Peyer's patch (tissue), 4 donors: ENCODE measurements at regions not wholly inside any gene's neighbourhood (a gene's known extent, or its start where the extent isn't known, plus 50 kb on each side); places are given as distances from the start of the nearest gene placed in this dataset.
"Not testable (repeated sequence)": the region's sequence is repeated elsewhere in the genome, so short reads cannot be mapped to it uniquely, and the experiment has no call there.

ENCODE experiments used
- DNase-seq, 3 donors: peaks; one replicate each; pipeline ENCODE4 v3.0.0-alpha.2; 2017 to 2019
- H3K27ac ChIP-seq, 4 donors: fragments of 200-600 bp; sonication (generic); one replicate each; pipeline ENCODE4 v1.5.1; 2016 to 2019
- H3K27me3 ChIP-seq, 2 donors: fragments of 200-600 bp; sonication (generic); one replicate each; pipeline ENCODE4 v1.5.1; 2019
- H3K36me3 ChIP-seq, 3 donors: fragments of 200-600 bp; sonication (generic); one replicate each; pipeline ENCODE4 v1.5.1; 2016 to 2019
- H3K4me1 ChIP-seq, 4 donors: fragments of 200-600 bp; sonication (generic); one replicate each; pipeline ENCODE4 v1.5.1; 2016 to 2019
- H3K4me3 ChIP-seq, 4 donors: fragments of 200-600 bp; sonication (generic); 1 replicate in 3 of 4; 2 replicates in 1 of 4; pipeline ENCODE4 v1.5.1; 2016 to 2019; ENCODE audit warnings: mild to moderate bottlenecking in 1 of 4
- H3K9me3 ChIP-seq, 4 donors: fragments of 200-600 bp; sonication (generic); one replicate each; pipeline ENCODE4 v1.5.1; 2016 to 2019; ENCODE audit warnings: mild to moderate bottlenecking in 1 of 4
- POLR2A ChIP-seq, 2 donors: fragments of 450-650 bp; IDR thresholded peaks; one replicate each; pipeline ENCODE4 v1.5.1; 2017; ENCODE audit warnings: antibody characterized with exemption in 2 of 2, mild to moderate bottlenecking in 2 of 2, moderate library complexity in 2 of 2
- TF ChIP-seq, protein P1 (sequence below), 6 experiments: fragments of 450-650 bp in 4 of 6; fragments of 200-600 bp in 2 of 6; sonication (generic) in 1 of 6; IDR thresholded peaks; one replicate each; pipeline ENCODE4 v1.5.1; 2017 to 2019; ENCODE audit warnings: antibody characterized with exemption in 6 of 6, mild to moderate bottlenecking in 3 of 6, moderate library complexity in 1 of 6

DNA sequence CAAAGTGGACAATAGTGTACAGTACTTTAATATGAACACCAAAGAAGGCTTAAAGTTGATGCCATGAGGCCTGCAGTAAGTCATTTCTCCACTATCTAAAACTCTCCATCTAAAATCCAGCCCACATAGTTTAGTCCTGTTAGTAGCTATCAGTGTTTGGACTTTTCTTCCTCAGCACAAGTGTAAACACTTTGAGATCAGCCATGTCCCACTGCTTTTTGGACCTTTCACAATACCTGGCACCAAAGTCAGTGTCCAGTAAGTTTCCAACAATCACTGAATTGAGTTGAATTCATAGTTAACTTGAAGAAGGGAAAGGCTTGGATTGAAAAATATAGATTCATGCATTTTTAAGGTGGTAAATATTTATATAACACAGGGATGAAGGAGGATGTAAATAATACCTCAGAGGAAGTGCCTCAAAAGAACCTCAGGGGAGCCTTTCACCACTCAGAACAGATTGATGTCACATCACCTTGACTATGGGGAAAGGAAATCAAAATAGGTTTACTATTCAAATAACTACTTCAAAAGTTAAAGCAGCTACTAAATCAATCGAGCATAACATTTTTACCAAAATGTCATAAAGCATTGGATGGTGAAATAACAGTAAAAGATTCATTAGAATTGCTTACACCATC lies 76.7 kb downstream of the FTHL17 start:
- TF ChIP-seq POLR2A (IDR thresholded peaks at IDR 0.05): no peak
- TF ChIP-seq, protein P1, sequence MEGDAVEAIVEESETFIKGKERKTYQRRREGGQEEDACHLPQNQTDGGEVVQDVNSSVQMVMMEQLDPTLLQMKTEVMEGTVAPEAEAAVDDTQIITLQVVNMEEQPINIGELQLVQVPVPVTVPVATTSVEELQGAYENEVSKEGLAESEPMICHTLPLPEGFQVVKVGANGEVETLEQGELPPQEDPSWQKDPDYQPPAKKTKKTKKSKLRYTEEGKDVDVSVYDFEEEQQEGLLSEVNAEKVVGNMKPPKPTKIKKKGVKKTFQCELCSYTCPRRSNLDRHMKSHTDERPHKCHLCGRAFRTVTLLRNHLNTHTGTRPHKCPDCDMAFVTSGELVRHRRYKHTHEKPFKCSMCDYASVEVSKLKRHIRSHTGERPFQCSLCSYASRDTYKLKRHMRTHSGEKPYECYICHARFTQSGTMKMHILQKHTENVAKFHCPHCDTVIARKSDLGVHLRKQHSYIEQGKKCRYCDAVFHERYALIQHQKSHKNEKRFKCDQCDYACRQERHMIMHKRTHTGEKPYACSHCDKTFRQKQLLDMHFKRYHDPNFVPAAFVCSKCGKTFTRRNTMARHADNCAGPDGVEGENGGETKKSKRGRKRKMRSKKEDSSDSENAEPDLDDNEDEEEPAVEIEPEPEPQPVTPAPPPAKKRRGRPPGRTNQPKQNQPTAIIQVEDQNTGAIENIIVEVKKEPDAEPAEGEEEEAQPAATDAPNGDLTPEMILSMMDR (IDR thresholded peaks at IDR 0.05): no peak
- no peak overlapping the region for H3K27ac ChIP-seq
- no peaks in the 10 kb centered on the region for H3K27me3 ChIP-seq
- H3K36me3 ChIP-seq: no peaks in the 10 kb centered on the region
- H3K4me1 ChIP-seq: no peaks in the 10 kb centered on the region
- H3K9me3 ChIP-seq: no peaks in the 10 kb centered on the region
- H3K4me3 ChIP-seq: no peak overlapping the region
- no peak for DNase-seq

DNA sequence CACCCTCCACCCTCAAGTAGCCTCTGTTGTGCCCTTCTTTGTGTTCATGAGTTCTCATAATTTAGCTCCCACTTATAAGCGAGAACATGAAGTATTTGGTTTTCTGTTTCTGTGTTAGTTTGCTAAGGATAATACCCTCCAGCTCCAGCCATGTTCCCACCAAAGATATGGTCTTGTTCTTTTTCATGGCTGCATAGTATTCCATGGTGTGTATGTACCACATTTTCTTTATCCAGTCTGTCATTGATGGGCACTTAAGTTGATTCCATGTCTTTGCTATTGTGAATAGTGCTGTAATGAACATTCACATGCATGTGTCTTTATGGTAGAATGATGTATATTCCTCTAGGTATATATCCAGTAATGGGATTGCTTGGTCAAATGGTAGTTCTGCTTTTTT lies 77.8 kb downstream of the FTHL17 start:
- not testable (repeated sequence) for DNase-seq, H3K4me3 ChIP-seq, H3K4me1 ChIP-seq, H3K27ac ChIP-seq, H3K27me3 ChIP-seq, H3K9me3 ChIP-seq, H3K36me3 ChIP-seq

DNA sequence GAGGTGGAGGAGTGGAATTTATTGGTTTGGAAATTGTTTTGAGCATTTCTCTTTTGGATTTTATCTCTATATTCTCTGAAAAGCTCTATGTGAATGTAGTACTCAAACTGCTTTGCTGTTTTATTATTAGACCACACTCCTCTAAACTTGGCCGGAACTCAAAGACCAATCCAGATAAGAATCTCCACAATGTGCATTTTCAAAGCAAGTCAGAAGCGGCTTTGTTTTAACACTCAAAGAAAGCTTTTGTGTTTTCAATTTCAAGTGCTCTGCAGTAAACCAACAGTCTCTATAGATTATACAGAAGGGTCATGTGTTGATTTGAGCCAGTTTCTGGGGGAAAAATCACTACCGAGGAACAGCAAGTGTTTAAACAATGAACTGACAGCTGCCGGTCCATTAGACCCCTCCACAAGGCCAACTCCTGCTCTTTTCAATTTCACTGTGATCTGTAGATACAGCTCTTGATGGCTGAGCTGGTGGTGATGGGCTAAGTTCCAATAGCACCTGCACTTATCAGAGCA lies 79.4 kb downstream of the FTHL17 start:
- no peak for DNase-seq

DNA sequence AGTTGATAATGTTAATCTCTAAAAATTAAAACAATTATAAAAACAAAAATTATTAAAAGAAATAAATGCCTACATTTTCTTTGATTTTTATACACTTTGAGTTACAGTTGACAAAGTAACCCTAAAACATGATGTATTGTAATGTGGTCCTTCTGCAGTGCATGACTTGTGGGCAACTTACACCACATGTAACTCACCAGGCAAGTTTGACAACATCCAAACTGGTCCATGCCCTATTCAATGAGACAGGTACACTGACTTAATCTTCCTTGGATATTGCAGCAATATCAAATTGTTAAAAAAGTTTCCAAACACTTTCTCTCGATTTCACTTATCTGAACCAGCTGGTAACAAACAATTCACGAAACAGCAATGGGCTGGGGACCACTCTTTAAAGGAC lies 81.5 kb downstream of the FTHL17 start:
- H3K36me3 ChIP-seq: no peaks in the 10 kb centered on the region
- H3K27ac ChIP-seq: no peak overlapping the region
- no peak for DNase-seq
- TF ChIP-seq, protein P1 (IDR thresholded peaks at IDR 0.05): no peak
- no peak for TF ChIP-seq POLR2A (IDR thresholded peaks at IDR 0.05)
- H3K4me1 ChIP-seq: no peaks in the 10 kb centered on the region
- no peaks in the 10 kb centered on the region for H3K9me3 ChIP-seq
- H3K27me3 ChIP-seq: no peaks in the 10 kb centered on the region
- H3K4me3 ChIP-seq: no peak overlapping the region

More for the DNA sequence above, 79.4 kb downstream of the FTHL17 start:
- H3K27me3 ChIP-seq: no peaks in the 10 kb centered on the region
- H3K9me3 ChIP-seq: no peaks in the 10 kb centered on the region
- no peak for TF ChIP-seq POLR2A (IDR thresholded peaks at IDR 0.05)
- TF ChIP-seq, protein P1 (IDR thresholded peaks at IDR 0.05): no peak
- H3K4me1 ChIP-seq: no peaks in the 10 kb centered on the region
- H3K4me3 ChIP-seq: no peak overlapping the region
- H3K27ac ChIP-seq: no peak overlapping the region
- no peaks in the 10 kb centered on the region for H3K36me3 ChIP-seq

DNA sequence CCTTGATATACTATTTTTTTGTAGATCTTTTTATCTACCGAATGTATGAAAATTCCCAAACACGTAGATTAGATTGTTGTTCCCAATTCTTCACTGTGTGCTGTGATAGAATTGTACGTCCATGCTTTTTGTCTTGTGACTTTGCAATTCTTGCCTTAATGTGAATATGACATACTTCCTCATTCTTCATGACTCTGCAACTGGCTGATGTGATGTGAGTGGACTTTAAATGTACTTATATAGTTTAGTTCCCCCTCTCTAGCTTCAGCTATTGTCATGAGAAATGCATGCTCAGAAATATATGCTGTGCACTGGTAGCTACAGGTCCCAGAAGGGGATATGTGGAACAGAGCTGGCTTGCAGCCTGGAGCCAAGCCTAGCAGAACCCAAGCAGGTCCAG lies 89.4 kb downstream of the FTHL17 start:
- Histone ChIP-seq H3K4me3 (no peak overlapping the region), H3K9me3 (no peaks in the 10 kb centered on the region), H3K27ac (no peak overlapping the region), H3K4me1 (no peaks in the 10 kb centered on the region), H3K27me3 (no peaks in the 10 kb centered on the region), H3K36me3 (no peaks in the 10 kb centered on the region)
- no peak for TF ChIP-seq POLR2A (IDR thresholded peaks at IDR 0.05)
- TF ChIP-seq, protein P1 (IDR thresholded peaks at IDR 0.05): no peak
- no peak for DNase-seq

DNA sequence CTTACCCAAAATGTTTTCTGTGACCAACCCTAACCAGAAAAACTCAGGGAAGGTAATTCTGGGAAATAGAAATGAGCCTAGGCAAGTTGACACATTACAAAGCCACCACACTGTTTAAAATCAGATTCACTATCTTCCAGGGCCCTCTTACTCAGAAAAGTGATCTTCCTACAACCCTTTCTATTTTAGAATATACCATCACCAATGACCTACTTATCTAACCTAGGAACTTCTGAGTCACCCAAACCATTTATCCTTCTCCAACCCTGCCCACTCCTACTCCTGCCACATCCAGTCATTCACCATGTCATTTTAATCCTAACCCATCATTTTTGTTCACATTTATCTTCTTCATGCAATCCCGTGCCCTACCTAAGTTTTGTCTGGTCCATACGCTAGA lies 89.9 kb downstream of the FTHL17 start:
- no peaks in the 10 kb centered on the region for H3K4me1 ChIP-seq
- no peaks in the 10 kb centered on the region for H3K9me3 ChIP-seq
- TF ChIP-seq, protein P1 (IDR thresholded peaks at IDR 0.05): no peak
- TF ChIP-seq POLR2A (IDR thresholded peaks at IDR 0.05): no peak
- H3K4me3 ChIP-seq: no peak overlapping the region
- no peak overlapping the region for H3K27ac ChIP-seq
- H3K36me3 ChIP-seq: no peaks in the 10 kb centered on the region
- H3K27me3 ChIP-seq: no peaks in the 10 kb centered on the region
- no peak for DNase-seq
